Muscle layer of duodenum (tissue), 2 donors: ENCODE measurements at regions not wholly inside any gene's neighbourhood (a gene's known extent, or its start where the extent isn't known, plus 50 kb on each side); places are given as distances from the start of the nearest gene placed in this dataset.
A peak's percentile ranks its signal among the peaks of the same experiment; 100 is the strongest.
"Not testable (repeated sequence)": the region's sequence is repeated elsewhere in the genome, so short reads cannot be mapped to it uniquely, and the experiment has no call there.

Experiments
- H3K27ac ChIP-seq: one replicate; pipeline ENCODE4 v1.7.0; 2013; ENCODE audit warnings: mild to moderate bottlenecking, low read length
- H3K27me3 ChIP-seq: one replicate; pipeline ENCODE4 v1.7.0; 2013; ENCODE audit warnings: low read depth, mild to moderate bottlenecking, control low read depth, low read length
- H3K36me3 ChIP-seq, 2 donors: one replicate each; pipeline ENCODE4 v1.7.0; 2013; ENCODE audit warnings: low read length in 2 of 2, control low read depth in 1 of 2, mild to moderate bottlenecking in 1 of 2; ENCODE audit not compliant: insufficient read depth in 2 of 2, control insufficient read depth in 1 of 2
- H3K4me1 ChIP-seq, 2 donors: one replicate each; pipeline ENCODE4 v1.7.0; 2013; ENCODE audit warnings: low read length in 2 of 2, mild to moderate bottlenecking in 2 of 2, control low read depth in 1 of 2, moderate library complexity in 1 of 2; ENCODE audit not compliant: insufficient read depth in 2 of 2, control insufficient read depth in 1 of 2
- H3K4me3 ChIP-seq, 2 donors: one replicate each; pipeline ENCODE4 v1.7.0; 2013; ENCODE audit warnings: low read length in 2 of 2, low read depth in 1 of 2, mild to moderate bottlenecking in 1 of 2
- H3K9me3 ChIP-seq, 2 donors: one replicate each; pipeline ENCODE4 v1.7.0; 2013; ENCODE audit warnings: low read length in 2 of 2, control low read depth in 1 of 2, mild to moderate bottlenecking in 1 of 2; ENCODE audit not compliant: control insufficient read depth in 1 of 2
- donor health status: healthy.

DNA sequence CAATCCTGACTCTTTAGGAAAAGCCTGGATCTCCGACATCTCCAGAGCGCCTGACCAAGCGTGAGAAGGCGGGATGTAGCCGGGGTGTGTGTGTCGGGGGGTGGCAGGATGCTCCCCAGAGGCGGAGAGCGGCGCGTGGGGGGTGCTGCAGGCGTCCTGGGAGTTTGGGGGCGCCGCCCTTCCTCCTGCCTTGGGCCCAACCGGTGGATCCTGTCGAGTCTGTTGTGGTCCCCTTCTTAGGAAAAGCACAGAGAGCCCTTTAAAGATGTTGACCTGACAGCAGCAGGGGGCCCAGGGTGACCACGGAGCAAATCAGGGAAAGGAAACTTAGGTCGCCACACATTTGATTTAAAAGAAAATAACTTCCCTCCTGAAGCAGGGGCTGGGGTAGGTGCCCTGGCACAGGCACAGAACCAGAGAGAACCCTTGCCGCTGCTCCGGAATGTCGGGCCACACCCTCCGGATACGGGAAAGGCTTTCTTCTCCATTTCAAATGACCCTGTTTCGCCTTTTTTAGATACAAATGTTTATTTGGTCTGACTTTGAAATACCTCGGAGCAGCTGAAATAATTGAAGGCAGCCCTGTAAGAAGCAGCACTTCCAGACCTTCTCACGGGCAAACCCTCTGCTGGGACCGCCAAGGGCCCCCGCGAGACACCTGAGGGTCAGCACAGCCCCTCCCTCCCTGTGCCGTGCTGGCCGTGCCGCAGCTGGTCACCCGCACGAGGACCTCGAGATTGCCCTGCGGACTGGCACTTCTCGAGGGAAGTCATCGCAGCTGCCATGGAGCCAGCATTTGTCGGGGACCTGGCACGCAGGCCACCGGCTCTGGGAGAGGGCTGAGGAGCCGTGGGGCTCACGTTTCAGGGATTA lies 102.9 kb upstream of the KLF13 start:
- no peaks in the 10 kb centered on the region for H3K4me1 ChIP-seq
- no peaks in the 10 kb centered on the region for H3K9me3 ChIP-seq
- no peak overlapping the region for H3K27ac ChIP-seq
- no peaks in the 10 kb centered on the region for H3K27me3 ChIP-seq
- H3K36me3 ChIP-seq, result no peaks in the 10 kb centered on the region
- no peak overlapping the region for H3K4me3 ChIP-seq

DNA sequence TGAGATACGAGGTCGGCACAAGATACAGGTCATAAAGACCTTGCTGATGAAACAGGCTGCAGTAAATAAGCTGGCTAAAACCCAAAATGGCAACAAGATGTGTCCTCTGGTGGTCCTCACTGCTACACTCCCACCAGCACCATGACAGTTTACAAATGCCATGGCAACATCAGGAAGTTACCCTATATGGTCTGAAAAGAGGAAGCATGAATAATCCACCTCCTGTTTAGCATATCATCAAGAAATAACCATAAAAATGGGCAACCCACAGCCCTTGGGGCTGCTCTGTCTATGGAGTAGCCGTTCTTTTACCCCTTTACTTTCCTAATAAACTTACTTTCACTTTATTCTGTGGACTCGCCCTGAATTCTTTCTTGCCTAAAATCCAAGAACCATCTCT lies 102.0 kb upstream of the KLF13 start:
- H3K27ac ChIP-seq, H3K4me3 ChIP-seq: not testable (repeated sequence)

DNA sequence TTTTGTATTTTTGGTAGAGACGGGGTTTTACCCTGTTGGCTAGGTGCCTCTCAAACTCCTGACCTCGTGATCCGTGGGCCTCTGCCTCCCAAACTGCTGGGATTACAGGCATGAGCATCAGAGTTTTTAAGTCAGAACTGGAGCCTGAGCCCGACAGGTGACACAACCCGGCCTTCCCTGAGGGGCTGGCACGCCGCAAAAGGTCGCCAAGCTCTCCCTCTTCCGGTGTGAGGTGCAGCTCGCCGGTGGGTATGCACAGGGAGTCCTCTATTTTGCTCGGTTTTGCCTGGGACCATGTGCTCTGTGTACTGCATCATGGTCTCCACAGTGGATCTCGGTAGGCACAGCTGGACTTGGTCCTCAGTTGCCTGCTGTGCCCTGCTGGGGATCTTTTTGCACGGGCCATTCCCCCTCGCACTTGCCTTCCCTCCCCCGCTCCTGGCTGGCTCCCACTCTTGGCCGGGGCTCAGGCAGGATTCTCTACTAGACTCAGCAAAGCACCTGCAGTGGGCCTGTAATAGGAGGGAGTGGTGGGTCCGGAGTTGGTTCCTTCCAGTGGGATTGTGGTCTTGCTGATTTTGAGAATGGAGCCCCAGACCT lies 101.2 kb upstream of the KLF13 start:
- no peak overlapping the region for H3K4me3 ChIP-seq
- H3K36me3 ChIP-seq, result no peaks in the 10 kb centered on the region
- no peaks in the 10 kb centered on the region for H3K27me3 ChIP-seq
- H3K4me1 ChIP-seq, result no peaks in the 10 kb centered on the region
- no peaks in the 10 kb centered on the region for H3K9me3 ChIP-seq
- H3K27ac ChIP-seq, result no peak overlapping the region

More for the DNA sequence above, 102.0 kb upstream of the KLF13 start:
- H3K36me3 ChIP-seq, H3K9me3 ChIP-seq, H3K27me3 ChIP-seq, H3K4me1 ChIP-seq: not testable (repeated sequence)

DNA sequence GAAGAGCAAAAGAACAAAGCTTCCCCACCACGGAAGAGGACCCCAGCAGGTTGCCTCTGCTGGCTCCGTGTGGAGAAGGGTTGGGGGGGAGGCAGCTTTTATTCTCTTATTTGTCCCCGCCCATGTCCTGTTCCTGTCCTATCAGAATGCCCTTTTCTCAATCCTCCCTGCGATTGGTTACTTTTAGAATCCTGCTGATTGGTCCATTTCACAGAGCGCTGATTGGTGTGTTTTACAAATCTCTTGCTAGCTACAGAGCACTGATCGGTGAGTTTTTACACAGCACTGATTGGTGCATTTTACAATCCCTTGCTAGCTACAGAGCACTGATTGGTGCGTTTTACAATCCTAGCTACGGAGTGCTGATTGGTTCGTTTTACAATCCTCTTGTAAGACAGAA lies 100.6 kb upstream of the KLF13 start:
- Histone ChIP-seq H3K4me1 (no peaks in the 10 kb centered on the region), H3K4me3 (no peak overlapping the region), H3K27me3 (no peaks in the 10 kb centered on the region), H3K9me3 (no peaks in the 10 kb centered on the region), H3K27ac (no peak overlapping the region), H3K36me3 (no peaks in the 10 kb centered on the region)

DNA sequence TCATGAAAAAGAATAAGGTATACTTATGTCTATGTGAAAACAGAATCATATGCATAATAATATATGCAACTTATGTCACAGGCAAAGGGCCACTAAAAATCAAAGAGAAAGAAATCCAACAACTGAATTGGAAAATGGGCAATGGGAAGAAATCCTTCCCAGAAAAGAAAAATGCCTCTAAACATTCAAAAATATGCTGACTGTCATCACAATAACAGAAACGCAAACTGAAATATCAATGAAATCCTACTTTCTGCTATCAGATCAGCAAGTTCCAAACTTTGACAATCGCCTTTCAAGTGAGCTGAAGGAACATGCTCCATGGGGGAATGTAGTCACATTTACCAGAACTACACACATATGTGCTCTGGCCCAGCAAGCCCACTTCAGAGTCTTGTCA lies 99.4 kb upstream of the KLF13 start:
- Histone ChIP-seq H3K27ac (no peak overlapping the region), H3K36me3 (no peaks in the 10 kb centered on the region), H3K9me3 (no peaks in the 10 kb centered on the region), H3K4me3 (no peak overlapping the region), H3K27me3 (no peaks in the 10 kb centered on the region), H3K4me1 (no peaks in the 10 kb centered on the region)

DNA sequence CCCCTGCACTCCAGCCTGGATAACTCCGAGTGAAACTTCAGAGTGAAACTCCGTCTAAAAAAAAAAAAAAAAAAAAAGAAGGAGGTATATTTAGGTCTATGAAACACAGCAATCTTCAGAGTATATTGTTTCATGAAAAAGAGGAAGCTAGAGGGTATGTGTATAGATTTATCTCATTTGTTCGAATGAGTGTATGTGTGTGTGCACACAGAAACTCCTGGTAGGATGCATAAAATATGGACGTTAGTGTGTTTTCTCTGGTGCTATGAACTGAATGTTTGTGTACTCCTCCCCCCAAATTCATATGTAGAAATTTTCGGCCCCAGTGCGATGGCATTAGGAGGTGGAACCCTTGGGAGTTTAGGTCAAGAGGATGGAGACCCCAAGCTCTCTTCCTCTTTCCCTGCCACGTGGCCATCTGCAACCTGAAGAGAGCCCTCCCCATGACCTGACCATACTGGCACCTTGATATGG lies 98.6 kb upstream of the KLF13 start:
- Histone ChIP-seq H3K9me3 (no peaks in the 10 kb centered on the region), H3K4me3 (no peak overlapping the region), H3K27me3 (no peaks in the 10 kb centered on the region), H3K27ac (no peak overlapping the region), H3K36me3 (no peaks in the 10 kb centered on the region), H3K4me1 (no peaks in the 10 kb centered on the region)

DNA sequence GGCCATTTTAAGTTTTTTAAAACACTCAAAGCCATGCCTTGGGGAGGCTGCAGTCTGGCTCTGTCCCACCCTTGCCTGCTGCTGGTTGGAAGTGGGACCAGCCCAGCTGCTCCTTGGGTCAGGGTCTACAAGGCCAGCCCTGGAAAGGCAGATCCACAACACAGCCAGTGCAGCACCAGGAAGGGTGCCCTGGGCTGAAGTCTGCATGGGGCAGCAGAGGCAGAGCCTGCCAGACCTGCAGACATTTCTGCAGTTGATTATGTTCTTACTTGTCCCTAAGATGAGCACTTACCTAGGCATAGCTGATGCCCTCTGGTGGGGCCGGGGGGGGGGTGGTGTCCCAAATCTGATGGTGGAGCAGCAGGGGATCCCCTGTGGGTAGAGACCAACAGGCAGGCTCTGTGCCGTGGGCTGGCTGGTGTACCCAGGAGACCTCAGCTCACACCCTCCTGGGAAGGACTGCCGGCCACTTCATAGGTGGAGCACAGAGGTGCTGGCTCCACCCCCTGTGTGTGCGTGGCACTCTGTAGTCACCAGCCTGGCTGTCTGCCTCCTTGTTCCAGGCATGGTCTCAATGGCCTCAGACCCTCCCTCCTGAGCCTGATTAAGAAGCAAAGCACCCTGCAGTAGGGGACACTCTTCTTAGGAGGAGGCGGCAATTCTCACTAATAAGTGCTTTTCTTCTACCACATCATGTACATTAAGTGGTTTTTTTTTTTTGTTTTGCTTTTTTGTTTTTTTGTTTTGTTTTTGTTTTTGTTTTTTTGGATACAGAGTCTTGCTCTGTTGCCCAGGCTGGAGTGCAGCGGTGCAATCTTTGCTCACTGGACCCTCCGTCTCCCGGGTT lies 97.4 kb upstream of the KLF13 start:
- Histone ChIP-seq H3K36me3 (no peaks in the 10 kb centered on the region), H3K9me3 (no peaks in the 10 kb centered on the region), H3K27ac (no peak overlapping the region), H3K4me1 (no peaks in the 10 kb centered on the region), H3K27me3 (no peaks in the 10 kb centered on the region), H3K4me3 (no peak overlapping the region)

DNA sequence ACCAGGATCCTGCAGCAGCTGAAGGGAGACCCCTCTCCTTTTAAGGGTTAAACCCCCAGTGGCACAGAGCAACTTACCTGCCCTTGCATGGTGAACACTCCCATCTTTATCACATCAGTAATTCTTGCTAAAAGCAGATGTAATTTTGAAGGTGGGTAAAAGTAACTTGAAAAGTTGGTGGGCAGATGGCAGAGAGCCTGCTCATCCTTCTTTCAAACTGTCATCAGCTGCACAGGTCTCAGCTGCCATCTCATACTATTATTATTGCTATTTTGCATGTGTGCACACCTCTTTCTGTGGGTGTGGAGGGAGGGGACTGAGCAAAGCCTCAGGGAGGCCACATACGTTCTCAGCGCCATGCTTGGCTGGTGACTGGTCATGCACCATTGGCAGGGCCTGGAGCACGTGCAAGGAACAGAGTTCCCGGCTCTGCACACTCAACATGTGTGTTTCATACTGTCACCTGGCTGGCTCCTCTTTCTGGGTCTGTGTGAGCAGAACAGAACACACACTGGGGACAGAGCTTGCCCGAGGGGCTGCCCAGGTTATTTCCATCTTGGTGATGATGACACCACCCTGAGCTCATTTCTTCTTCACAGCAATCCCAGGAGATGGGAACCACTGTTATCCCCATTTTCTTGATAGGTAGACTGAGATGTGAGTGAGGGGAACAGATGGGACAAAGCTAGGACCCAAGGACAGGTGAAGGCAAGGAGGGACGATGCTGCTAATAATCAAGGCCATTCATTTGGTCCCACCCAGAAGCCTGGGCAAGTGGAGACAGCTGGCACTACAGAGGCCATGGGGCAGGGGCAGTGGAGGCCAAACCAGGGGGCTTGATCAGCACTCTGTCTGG lies 95.8 kb upstream of the KLF13 start:
- H3K4me1 ChIP-seq, result peaks cover 7% of the 10 kb centered on the region in 2 donors
- H3K36me3 ChIP-seq, result no peaks in the 10 kb centered on the region
- H3K27me3 ChIP-seq, result no peaks in the 10 kb centered on the region
- H3K27ac ChIP-seq, result no peak overlapping the region
- H3K4me3 ChIP-seq, result no peak overlapping the region
- no peaks in the 10 kb centered on the region for H3K9me3 ChIP-seq

DNA sequence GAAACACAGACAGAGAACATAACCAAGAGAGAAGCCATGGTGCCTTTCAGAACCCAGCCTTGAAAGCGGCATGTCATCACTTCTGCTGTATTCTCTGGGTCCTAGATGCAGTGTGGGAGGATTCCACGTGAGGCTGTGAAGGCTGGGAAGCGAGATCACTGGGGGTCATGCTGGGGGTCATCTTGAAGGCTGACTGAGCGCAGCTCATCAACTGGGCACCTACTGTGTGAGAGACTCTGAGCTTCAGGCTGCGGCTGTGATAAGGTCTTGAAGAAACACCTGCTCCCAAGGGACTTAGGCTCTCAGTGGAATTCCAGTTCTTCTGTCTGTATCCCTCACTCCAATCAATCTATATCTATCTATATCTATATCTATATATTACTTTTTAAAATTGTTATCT lies 91.8 kb upstream of the KLF13 start:
- no peak overlapping the region for H3K27ac ChIP-seq
- H3K4me1 ChIP-seq, result peaks cover 14 to 20% of the 10 kb centered on the region in 2 donors
- no peaks in the 10 kb centered on the region for H3K9me3 ChIP-seq
- H3K27me3 ChIP-seq, result no peaks in the 10 kb centered on the region
- no peak overlapping the region for H3K4me3 ChIP-seq
- H3K36me3 ChIP-seq, result no peaks in the 10 kb centered on the region

DNA sequence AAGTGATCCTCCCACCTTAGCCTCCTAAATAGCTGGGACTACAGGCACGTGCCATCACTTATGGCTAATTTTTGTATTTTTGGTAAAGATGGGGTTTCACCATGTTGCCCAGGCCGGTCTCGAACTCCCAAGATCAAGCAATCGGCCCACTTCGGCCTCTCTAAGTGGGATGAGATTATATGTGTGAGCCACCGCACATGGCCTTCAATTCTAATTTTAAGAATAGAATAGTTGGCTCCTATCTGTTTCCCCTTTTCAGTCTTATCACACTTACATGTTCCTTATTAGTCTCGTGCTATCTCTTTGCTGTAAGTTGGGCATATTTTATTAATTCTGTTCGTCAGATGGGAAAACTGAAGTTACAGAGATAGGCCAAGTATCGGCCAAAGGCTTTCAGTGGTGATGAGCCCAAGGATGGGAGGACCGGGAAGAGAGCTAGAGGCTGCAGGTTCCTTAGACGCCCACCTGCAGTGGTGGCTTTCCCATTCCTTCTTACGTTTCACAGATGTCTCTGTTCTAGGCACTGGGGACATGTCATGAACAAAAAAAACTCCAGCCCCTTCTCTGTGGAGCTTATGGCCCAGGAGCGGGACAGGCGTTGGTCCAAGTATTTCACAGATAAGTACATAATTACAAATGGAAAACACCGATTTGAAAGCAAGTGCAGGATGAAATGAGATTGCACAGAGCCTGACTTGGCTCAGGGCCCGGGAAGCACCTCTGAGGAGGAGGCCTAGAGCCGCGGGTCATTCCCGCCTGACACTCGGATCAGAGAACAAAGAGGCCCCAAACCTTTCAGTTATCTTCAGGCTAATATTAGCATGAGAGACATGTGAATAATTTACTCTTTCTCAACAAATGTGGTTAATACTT lies 91.1 kb upstream of the KLF13 start:
- H3K4me3 ChIP-seq, result peak overlapping the region in 1 of 2 donors; percentile 23
- no peaks in the 10 kb centered on the region for H3K27me3 ChIP-seq
- no peaks in the 10 kb centered on the region for H3K36me3 ChIP-seq
- peaks cover 14 to 20% of the 10 kb centered on the region in 2 donors for H3K4me1 ChIP-seq
- no peaks in the 10 kb centered on the region for H3K9me3 ChIP-seq
- peak overlapping the region; percentile 92 for H3K27ac ChIP-seq
